AG04449 (cell line): ENCODE measurements at regions not wholly inside any gene's neighbourhood (a gene's known extent, or its start where the extent isn't known, plus 50 kb on each side); places are given as distances from the start of the nearest gene placed in this dataset.

Experiments used
- CTCF ChIA-PET: fragments of 350-600 bp; formaldehyde crosslinking; extraction: SDS; loops from one replicate; lab custom pipeline; 2021; ENCODE audit warnings: antibody characterized with exemption; lab: Yijun Ruan, JAX
- POLR2A ChIA-PET: fragments of 400-600, 350-600 bp; formaldehyde crosslinking; extraction: SDS; loops from one replicate; lab custom pipeline; 2020; ENCODE audit warnings: antibody characterized with exemption, inconsistent platforms; lab: Yijun Ruan, JAX
- DNase-seq: peaks from one replicate; pipeline ENCODE4 v3.0.0-alpha.2; 2010; ENCODE audit warnings: low read depth, low spot score
- H3K4me3 ChIP-seq: 2 replicates; pipeline ENCODE4 v1.5.1; 2011; ENCODE audit warnings: low read depth, mild to moderate bottlenecking, control low read depth, low read length
- CTCF ChIP-seq: IDR thresholded peaks from one replicate; pipeline ENCODE4 v1.5.1; 2011; ENCODE audit warnings: mild to moderate bottlenecking, moderate library complexity, low read length, control low read depth, inconsistent platforms; ENCODE audit not compliant: insufficient read depth; ENCODE audit errors: missing control alignments

DNA sequence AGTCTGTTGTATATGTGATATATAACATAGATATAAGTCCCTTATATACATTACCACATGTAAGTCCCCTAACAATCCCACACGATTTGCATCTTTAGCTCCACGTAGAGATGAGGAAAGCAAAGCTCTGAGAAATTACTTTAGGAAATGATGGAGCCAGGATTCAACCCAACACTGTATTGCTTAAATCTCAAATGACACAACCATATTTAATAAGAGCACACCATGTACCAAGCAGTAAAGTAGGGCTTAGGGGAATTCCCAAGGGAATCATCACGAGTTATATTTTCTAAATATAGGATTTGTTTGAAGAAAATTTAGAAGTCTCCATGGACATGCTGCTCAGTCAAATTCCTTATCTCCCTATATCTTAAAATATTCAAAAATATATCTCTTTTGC is 61.3 kb upstream of the POMP start:
- TF ChIP-seq CTCF = no peak
- no peak overlapping the region for H3K4me3 ChIP-seq
- no peak for DNase-seq
- CTCF ChIA-PET = interaction anchor here (1.1 kb wide), 2 partner anchors 12 to 274 kb away, joined by 3 to 4 read pairs; no protein-coding TSS in a partner anchor
- POLR2A ChIA-PET = no interaction called here

GRCh38 chr13:28590461-28590860 is 68.5 kb upstream of the POMP start:
- DNase-seq = no peak
- CTCF ChIA-PET = interaction anchor here (0.6 to 1.2 kb wide), 2 partner anchors 10 to 45 kb away, joined by 3 read pairs; no protein-coding TSS in a partner anchor
- POLR2A ChIA-PET = no interaction called here
- H3K4me3 ChIP-seq = no peak overlapping the region
- no peak for TF ChIP-seq CTCF

DNA sequence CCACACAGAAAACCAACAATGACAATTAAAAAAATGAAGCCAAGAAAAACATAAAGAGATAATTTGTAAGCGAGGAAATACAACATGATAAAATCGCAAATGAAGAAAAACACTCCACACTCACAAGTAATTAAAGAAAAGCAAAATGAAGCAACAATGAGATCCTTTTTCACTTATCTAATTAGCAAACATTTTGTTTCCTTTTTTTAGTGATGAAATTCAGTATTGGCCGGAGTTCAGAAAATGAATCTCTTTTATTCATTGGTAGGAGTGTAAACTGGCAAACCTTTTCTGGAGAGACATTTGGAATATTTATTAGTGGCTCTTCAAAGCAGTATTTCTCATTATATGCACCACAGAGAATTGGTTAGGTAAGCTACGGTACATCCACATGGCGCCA is 70.6 kb upstream of the POMP start:
- CTCF ChIA-PET = no interaction called here
- H3K4me3 ChIP-seq = no peak overlapping the region
- no peak for DNase-seq
- POLR2A ChIA-PET = no interaction called here
- TF ChIP-seq CTCF = no peak

DNA sequence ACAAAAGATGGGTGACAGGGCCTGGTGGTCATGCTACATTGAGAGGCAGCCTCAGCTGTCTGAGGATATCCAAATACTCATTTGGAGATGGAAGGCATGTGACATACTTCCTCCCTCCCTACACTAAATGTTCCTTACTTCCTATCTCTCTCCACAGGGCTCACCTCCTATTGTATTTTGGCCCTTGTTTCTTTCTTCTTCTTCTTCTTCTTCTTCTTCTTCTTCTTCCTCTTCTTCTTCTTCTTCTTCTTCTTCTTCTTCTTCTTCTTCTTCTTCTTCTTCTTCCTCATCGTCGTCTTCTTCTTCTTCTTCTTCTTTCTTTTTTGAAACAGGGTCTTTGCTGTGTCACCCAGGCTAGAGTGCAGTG is 71.8 kb upstream of the POMP start:
- H3K4me3 ChIP-seq = no peak overlapping the region
- ChIA-PET POLR2A (no interaction called here), CTCF (interaction anchor here (1.0 kb wide), 1 partner anchor 12 kb away, joined by 3 read pairs; no protein-coding TSS in a partner anchor)
- TF ChIP-seq CTCF = no peak
- no peak for DNase-seq

GRCh38 chr13:28586439-28587173 is 72.3 kb upstream of the POMP start:
- TF ChIP-seq CTCF = no peak
- no peak overlapping the region for H3K4me3 ChIP-seq
- ChIA-PET POLR2A (no interaction called here), CTCF (interaction anchor here (1.0 to 1.2 kb wide), 2 partner anchors 11 to 12 kb away, joined by 3 to 4 read pairs; no protein-coding TSS in a partner anchor)
- no peak for DNase-seq

GRCh38 chr13:28585561-28585960 is 73.4 kb upstream of the POMP start:
- CTCF ChIA-PET = interaction anchor here (1.2 kb wide), 1 partner anchor 12 kb away, joined by 4 read pairs; no protein-coding TSS in a partner anchor
- DNase-seq = no peak

More at GRCh38 chr13:28585561-28585960, 73.4 kb upstream of the POMP start:
- no peak overlapping the region for H3K4me3 ChIP-seq
- no peak for TF ChIP-seq CTCF
- POLR2A ChIA-PET = no interaction called here
